GM18505 (cell line): ENCODE measurements at regions not wholly inside any gene's neighbourhood (a gene's known extent, or its start where the extent isn't known, plus 50 kb on each side); places are given as distances from the start of the nearest gene placed in this dataset.

Experiments used
- ATAC-seq: cut with Tn5 transposase; IDR thresholded peaks from one replicate; pipeline ENCODE4 v1.9.1; 2021; ENCODE audit not compliant: unreplicated experiment
- POLR2A ChIP-seq: IDR thresholded peaks from 4 replicates; pipeline ENCODE4 v1.6.1; 2011; ENCODE audit warnings: borderline replicate concordance; ENCODE audit not compliant: insufficient read depth, insufficient read length; ENCODE audit errors: extremely low read depth

GRCh38 chr3:146928421-146929059, 323.4 kb upstream of the PLSCR5 start:
- no peak for ATAC-seq
- no peak for TF ChIP-seq POLR2A

- ATAC-seq: no peak
- TF ChIP-seq POLR2A: no peak
These were observed 316.5 kb upstream of the PLSCR5 start for GRCh38 chr3:146921693-146922092.

GRCh38 chr3:146914409-146914808, 309.3 kb upstream of the PLSCR5 start:
- no peak for TF ChIP-seq POLR2A
- ATAC-seq: no peak

- ATAC-seq: no peak
- TF ChIP-seq POLR2A: no peak
These were observed 307.3 kb upstream of the PLSCR5 start for GRCh38 chr3:146912241-146913015.

GRCh38 chr3:146903927-146904326, 298.8 kb upstream of the PLSCR5 start:
- no peak for TF ChIP-seq POLR2A
- no peak for ATAC-seq

- no peak for ATAC-seq
- TF ChIP-seq POLR2A: no peak
These were observed 294.0 kb upstream of the PLSCR5 start for GRCh38 chr3:146899171-146899570.

- TF ChIP-seq POLR2A: no peak
- ATAC-seq: no peak
These were observed 291.6 kb upstream of the PLSCR5 start for GRCh38 chr3:146896711-146897110.

- no peak for ATAC-seq
- TF ChIP-seq POLR2A: no peak
These were observed 290.0 kb upstream of the PLSCR5 start for GRCh38 chr3:146895026-146895749.

- TF ChIP-seq POLR2A: no peak
- ATAC-seq: no peak
These were observed 289.3 kb upstream of the PLSCR5 start for GRCh38 chr3:146894406-146894805.

- no peak for ATAC-seq
- TF ChIP-seq POLR2A: no peak
These were observed 286.9 kb upstream of the PLSCR5 start for GRCh38 chr3:146892041-146892440.

- TF ChIP-seq POLR2A: no peak
- ATAC-seq: no peak
These were observed 284.5 kb upstream of the PLSCR5 start for GRCh38 chr3:146889626-146890025.

GRCh38 chr3:146888176-146888575, 283.0 kb upstream of the PLSCR5 start:
- ATAC-seq: no peak
- no peak for TF ChIP-seq POLR2A

- ATAC-seq: no peak
- no peak for TF ChIP-seq POLR2A
These were observed 279.6 kb upstream of the PLSCR5 start for GRCh38 chr3:146884721-146885120.

- no peak for TF ChIP-seq POLR2A
- no peak for ATAC-seq
These were observed 279.1 kb upstream of the PLSCR5 start for GRCh38 chr3:146884296-146884695.

- no peak for TF ChIP-seq POLR2A
- ATAC-seq: no peak
These were observed 278.1 kb upstream of the PLSCR5 start for GRCh38 chr3:146883288-146883687.
